GM21529 (cell line): ENCODE measurements at regions not wholly inside any gene's neighbourhood (a gene's known extent, or its start where the extent isn't known, plus 50 kb on each side); places are given as distances from the start of the nearest gene placed in this dataset.
A peak's percentile ranks its signal among the peaks of the same experiment; 100 is the strongest.
"Not testable (repeated sequence)": the region's sequence is repeated elsewhere in the genome, so short reads cannot be mapped to it uniquely, and the experiment has no call there.

Experiments
- ATAC-seq: cut with Tn5 transposase; IDR thresholded peaks from one replicate; pipeline ENCODE4 v1.9.1; 2021; ENCODE audit not compliant: unreplicated experiment

DNA sequence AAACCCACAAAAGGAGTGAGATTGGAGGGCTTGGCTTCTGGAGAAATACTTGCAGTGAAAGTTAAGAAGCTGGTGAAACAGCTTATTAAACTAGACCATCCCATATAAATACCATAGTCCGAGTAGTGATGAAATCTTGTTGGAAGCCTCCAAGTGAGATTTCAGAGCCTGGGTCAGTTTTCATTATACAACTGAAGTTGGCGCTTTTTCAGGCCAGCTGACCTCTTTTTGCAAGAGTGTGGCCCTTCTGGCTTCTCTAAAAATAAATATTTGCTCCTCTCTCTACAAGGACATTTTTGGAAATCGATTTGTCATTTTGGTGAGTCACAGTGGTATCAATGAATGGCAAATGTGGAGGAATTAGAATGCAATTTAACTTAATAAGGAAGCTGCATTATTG is 51.2 kb upstream of the THRB start:
- ATAC-seq: no peak

- no peak for ATAC-seq
Measured at GRCh38 chr3:24548278-24548677, 53.6 kb upstream of the THRB start.

- no peak for ATAC-seq
Measured at GRCh38 chr3:24550588-24550987, 55.9 kb upstream of the THRB start.

DNA sequence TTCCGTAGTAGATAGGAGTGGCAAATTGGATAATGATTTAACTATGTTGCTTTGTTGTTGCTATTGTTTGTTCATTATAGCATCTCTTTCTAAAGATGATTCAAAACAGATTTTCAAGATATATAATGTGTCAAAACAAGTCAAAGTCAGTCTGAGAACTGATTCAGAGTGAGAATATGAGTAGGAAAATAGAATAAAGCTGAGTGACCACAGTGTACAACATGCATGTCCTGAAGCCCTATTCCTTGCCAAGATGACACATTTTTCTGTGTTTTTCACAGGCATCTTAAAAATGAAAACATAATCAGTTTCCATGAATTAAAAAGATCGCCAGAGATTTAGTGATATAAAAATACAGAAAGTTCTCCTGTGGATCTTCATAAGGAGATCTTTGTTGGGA is 57.0 kb upstream of the THRB start:
- ATAC-seq: no peak

GRCh38 chr3:24562895-24563294 is 68.2 kb upstream of the THRB start:
- peak; percentile 86 for ATAC-seq

GRCh38 chr3:24565053-24565452 is 70.4 kb upstream of the THRB start:
- no peak for ATAC-seq

DNA sequence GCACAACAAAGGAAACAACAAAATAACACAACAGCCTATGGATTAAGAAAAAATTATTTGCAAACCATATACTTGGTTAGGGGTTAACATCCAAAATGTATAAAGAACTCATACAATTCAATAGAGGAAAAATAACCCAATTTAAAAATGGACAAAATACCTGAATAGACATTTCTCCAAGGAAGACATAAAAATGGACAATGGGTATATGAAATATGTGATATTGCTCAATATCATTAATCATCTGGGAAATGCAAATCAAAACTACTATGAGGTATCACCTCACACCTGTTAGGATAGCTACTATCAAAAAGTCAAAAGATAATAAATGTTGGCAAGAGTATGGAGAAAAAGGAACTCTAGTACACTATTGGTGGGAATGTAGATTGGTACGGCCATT is 71.0 kb upstream of the THRB start:
- no peak for ATAC-seq

DNA sequence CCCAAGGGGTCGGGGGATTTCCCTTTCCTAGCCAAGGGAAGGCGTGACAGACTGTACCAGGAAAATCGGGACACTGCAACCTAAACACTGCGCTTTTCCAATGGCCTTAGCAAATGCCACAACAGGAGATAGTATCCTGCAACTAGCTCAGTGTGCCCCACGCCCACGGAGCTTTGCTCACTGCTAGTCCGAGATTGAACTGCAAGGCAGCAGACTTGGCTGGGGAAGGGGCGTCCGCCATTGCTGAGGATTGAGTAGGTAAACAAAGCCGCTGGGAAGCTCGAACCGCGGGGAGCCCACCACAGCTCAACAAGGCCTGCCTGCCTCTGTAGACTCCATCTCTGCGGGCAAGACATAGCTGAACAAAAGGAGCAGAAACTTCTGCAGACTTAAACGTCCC is 72.3 kb upstream of the THRB start:
- ATAC-seq: no peak

- not testable (repeated sequence) for ATAC-seq
Measured at GRCh38 chr3:24572409-24572808, 77.8 kb upstream of the THRB start.

- no peak for ATAC-seq
Measured at GRCh38 chr3:24573576-24573975, 78.9 kb upstream of the THRB start.

GRCh38 chr3:24578324-24578723 is 83.7 kb upstream of the THRB start:
- ATAC-seq: no peak

- no peak for ATAC-seq
Measured at GRCh38 chr3:24578951-24579421, 84.3 kb upstream of the THRB start.

DNA sequence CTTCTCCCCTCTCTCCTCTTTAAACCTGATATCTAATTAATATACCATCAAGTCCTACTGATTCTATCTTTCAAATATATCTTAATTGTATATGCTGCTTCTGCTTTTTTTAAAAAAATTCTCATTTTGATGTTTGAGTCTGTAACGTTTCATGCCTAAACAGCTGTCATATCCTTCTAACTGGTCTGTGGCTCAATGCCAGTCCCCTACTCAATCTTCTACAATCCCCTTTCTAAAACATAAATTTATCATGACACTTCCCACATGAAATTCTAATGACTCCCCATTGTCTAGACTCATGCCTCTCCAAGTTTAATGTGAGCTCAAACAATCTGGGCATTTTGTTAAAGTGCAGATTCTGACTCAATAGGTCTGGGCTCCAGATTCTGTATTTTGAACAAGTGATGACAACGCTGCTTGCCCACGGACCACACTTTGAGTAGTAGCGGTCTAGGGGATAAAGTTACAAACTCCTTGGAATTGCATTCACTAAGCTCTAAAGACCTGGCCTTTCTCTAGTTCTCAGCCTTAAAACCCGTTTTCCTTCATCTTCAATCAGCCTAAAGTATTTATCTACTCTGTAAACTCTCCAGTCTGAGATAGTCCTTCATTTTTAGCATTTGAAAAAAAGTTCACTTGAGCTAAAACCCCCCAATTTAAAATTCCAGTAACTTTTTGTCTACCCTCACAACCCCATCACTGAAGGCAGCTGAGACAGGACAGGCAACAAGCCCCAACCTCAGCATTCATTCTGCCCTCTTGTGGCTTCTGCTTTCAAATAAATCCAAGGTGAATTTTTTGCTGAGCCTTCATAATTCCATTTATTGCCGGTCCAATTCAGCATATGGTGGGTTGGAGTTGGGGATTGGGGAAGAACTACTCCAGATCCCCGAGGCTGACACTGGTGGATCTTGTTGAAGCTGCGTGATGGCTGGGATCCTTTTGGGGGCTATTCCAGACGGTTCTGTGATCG is 88.1 kb upstream of the THRB start:
- ATAC-seq: no peak

DNA sequence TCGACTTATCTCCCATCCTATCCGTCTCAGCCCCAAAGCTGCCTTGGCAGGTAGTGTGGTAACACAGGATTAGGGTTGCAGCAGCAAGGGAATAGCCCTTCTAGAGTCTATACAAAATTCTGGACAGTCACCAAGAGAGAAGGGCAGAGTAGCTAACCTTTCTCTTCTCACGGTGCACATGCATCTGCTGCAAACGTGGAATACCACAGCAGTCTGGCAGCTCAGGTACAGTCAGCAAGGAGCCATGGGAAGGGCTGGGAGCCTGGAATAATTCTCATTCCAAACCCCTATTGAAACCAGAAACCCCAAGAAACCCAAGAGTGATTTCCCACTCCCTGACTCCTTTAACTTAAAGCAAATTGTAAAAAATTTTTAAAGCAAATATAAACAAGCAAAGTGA is 92.3 kb upstream of the THRB start:
- ATAC-seq: no peak

- ATAC-seq: no peak
Measured at GRCh38 chr3:24588629-24589512, 94.2 kb upstream of the THRB start.

DNA sequence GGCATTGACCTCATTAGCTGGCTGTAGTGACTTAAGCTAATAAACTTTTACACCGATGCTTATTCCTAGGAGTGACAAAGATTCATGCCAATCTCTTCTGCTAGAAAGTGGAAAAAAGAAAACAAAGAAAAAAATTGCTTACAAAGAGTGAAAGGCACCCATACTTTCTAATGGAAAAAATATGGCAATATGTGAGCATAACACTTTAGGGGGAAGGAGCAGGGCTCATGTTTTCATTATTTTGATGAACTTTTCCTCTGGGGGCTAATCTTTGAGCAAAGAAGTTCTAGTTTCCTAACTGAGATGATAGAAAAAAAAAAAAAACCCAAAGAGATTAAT is 94.8 kb upstream of the THRB start:
- no peak for ATAC-seq

GRCh38 chr3:24589931-24590880 is 95.6 kb upstream of the THRB start:
- no peak for ATAC-seq

DNA sequence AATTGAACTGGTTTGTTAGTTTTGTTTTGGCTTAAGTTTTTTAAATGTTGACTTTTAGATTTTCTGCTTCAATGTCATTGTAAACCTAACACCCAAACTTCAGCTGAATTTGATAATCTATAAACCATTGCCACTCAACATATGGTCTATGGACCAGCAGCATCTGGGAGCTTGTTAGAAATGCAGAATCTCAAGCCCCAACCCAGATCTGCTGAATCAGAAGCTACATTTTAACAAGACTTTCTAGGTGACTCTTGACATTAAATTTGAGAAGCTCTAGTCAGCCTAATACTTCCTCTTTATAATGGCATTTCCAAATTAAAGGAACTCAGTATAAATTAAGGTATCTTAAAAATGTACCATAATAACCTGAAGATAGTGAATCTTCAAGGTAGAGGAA is 96.5 kb upstream of the THRB start:
- ATAC-seq: no peak

DNA sequence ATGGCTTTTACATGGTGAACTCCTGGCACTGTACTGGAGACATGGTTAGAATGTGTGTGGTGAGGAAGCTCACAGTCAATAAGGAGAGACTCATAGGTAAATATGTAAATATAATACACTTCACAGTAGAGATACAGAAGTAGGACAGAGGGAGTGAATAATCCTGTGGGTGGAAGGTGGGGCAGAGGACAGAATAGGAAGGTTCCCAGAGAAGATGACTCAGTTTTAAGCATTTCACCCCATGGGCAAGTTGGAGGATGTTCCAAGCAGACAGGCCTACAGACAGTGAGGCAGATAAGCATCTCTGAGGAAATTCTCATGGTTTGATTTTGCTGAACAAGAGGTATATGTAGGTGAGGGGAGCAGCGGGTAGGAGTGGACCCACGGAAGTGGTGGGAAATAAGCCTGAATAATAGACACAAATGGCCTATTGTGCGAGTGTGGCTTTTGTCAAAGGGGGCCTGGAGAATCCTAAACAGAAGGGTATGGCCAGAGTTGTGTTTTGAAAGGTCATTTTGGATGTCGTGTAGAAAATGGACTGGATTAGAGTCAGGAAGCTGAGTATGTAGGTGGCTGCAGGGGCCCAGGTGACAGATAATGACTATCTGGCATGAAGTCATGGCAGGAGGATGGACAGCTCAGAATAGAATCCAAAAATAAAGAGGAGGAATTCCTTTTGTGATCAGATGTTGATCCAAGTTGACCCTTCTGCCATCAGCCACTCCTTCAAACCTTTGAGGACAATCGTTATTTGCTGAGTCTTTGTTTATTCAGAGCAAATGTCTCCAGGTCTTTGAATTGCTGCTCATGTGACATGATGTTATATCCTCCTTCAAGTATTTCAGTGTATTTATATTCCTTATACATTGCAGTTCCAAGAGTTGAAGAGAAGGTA is 97.3 kb upstream of the THRB start:
- no peak for ATAC-seq

DNA sequence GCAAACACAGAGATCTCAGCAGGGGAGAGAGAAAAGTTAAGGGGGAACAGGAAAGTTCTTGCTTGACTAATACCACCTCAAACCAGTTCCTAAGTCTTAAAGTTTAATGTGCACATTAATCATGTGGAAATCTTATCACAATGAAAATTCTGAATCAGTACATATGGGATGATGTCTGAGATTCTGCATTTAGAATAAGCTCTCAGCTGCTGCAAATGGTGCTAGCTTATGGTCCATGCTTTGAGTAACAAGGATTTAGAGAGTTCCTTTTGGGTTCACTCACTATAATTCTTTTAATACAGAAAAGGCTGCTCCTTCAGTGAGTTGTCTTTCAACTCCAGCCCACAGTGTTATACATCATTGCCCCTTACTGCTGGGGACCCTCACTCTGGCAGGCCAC is 99.5 kb upstream of the THRB start:
- ATAC-seq: no peak
